ENCODE measurements at regions not wholly inside any gene's neighbourhood (a gene's known extent, or its start where the extent isn't known, plus 50 kb on each side); places are given as distances from the start of the nearest gene placed in this dataset.

- no peaks in the 10 kb centered on the region for H3K9me3 Mint-ChIP-seq
- TF ChIP-seq, protein P1, sequence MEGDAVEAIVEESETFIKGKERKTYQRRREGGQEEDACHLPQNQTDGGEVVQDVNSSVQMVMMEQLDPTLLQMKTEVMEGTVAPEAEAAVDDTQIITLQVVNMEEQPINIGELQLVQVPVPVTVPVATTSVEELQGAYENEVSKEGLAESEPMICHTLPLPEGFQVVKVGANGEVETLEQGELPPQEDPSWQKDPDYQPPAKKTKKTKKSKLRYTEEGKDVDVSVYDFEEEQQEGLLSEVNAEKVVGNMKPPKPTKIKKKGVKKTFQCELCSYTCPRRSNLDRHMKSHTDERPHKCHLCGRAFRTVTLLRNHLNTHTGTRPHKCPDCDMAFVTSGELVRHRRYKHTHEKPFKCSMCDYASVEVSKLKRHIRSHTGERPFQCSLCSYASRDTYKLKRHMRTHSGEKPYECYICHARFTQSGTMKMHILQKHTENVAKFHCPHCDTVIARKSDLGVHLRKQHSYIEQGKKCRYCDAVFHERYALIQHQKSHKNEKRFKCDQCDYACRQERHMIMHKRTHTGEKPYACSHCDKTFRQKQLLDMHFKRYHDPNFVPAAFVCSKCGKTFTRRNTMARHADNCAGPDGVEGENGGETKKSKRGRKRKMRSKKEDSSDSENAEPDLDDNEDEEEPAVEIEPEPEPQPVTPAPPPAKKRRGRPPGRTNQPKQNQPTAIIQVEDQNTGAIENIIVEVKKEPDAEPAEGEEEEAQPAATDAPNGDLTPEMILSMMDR (conservative IDR thresholded peaks at IDR 0.05): no peak
- H3K4me1 Mint-ChIP-seq: no peaks in the 10 kb centered on the region
- H3K4me3 Mint-ChIP-seq: no peak overlapping the region
- no peaks in the 10 kb centered on the region for H3K36me3 Mint-ChIP-seq (ENCODE audit: low read depth)
- no peak overlapping the region for H3K27ac Mint-ChIP-seq (ENCODE audit: unreplicated experiment)
- DNase-seq (ENCODE audit: low read depth, low spot score): no peak
- H3K27me3 Mint-ChIP-seq (ENCODE audit: low read depth): peaks cover 16% of the 10 kb centered on the region
Observed at GRCh38 chr20:60966031-60966430, 286.0 kb upstream of the CDH4 start.

- peaks cover 18% of the 10 kb centered on the region for H3K27me3 Mint-ChIP-seq (ENCODE audit: low read depth)
- no peak overlapping the region for H3K4me3 Mint-ChIP-seq
- H3K9me3 Mint-ChIP-seq: no peaks in the 10 kb centered on the region
- H3K36me3 Mint-ChIP-seq (ENCODE audit: low read depth): no peaks in the 10 kb centered on the region
- H3K4me1 Mint-ChIP-seq: no peaks in the 10 kb centered on the region
- no peak overlapping the region for H3K27ac Mint-ChIP-seq (ENCODE audit: unreplicated experiment)
- DNase-seq (ENCODE audit: low read depth, low spot score): no peak
- TF ChIP-seq, protein P1 (conservative IDR thresholded peaks at IDR 0.05): no peak
Observed at GRCh38 chr20:60966766-60967165, 285.3 kb upstream of the CDH4 start.

- Mint-ChIP-seq H3K27me3 (ENCODE audit: low read depth) (peaks cover 22% of the 10 kb centered on the region), H3K9me3 (no peaks in the 10 kb centered on the region), H3K4me1 (no peaks in the 10 kb centered on the region), H3K27ac (ENCODE audit: unreplicated experiment) (no peak overlapping the region), H3K4me3 (no peak overlapping the region), H3K36me3 (ENCODE audit: low read depth) (no peaks in the 10 kb centered on the region)
- DNase-seq (ENCODE audit: low read depth, low spot score): no peak
- TF ChIP-seq, protein P1 (conservative IDR thresholded peaks at IDR 0.05): no peak
Observed at GRCh38 chr20:60967431-60968316, 284.4 kb upstream of the CDH4 start.

- TF ChIP-seq, protein P1 (conservative IDR thresholded peaks at IDR 0.05): no peak
- Mint-ChIP-seq H3K27ac (ENCODE audit: unreplicated experiment) (no peak overlapping the region), H3K4me3 (no peak overlapping the region), H3K4me1 (no peaks in the 10 kb centered on the region), H3K27me3 (ENCODE audit: low read depth) (peaks cover 27% of the 10 kb centered on the region), H3K36me3 (ENCODE audit: low read depth) (no peaks in the 10 kb centered on the region), H3K9me3 (no peaks in the 10 kb centered on the region)
- no peak for DNase-seq (ENCODE audit: low read depth, low spot score)
Observed at GRCh38 chr20:60968853-60969720, 283.0 kb upstream of the CDH4 start.

- H3K4me1 Mint-ChIP-seq: no peaks in the 10 kb centered on the region
- peaks cover 29% of the 10 kb centered on the region for H3K27me3 Mint-ChIP-seq (ENCODE audit: low read depth)
- DNase-seq (ENCODE audit: low read depth, low spot score): no peak
- no peak overlapping the region for H3K4me3 Mint-ChIP-seq
- H3K27ac Mint-ChIP-seq (ENCODE audit: unreplicated experiment): no peak overlapping the region
- no peaks in the 10 kb centered on the region for H3K36me3 Mint-ChIP-seq (ENCODE audit: low read depth)
- TF ChIP-seq, protein P1 (conservative IDR thresholded peaks at IDR 0.05): no peak
- no peaks in the 10 kb centered on the region for H3K9me3 Mint-ChIP-seq
Observed at GRCh38 chr20:60970601-60971000, 281.5 kb upstream of the CDH4 start.

Data from neural crest cell (in vitro differentiated cells).